HL-60 (cell line): ENCODE measurements at regions not wholly inside any gene's neighbourhood (a gene's known extent, or its start where the extent isn't known, plus 50 kb on each side); places are given as distances from the start of the nearest gene placed in this dataset.

Experiments used
- DNase-seq, 2 experiments: peaks; one replicate each; pipeline ENCODE4 v3.0.0-alpha.2; 2010 to 2020; ENCODE audit warnings: low read depth in 1 of 2, low spot score in 1 of 2
- H3K27ac ChIP-seq: fragments of 250-450 bp; sonication (Bioruptor Pico); replicated peaks from 2 replicates; pipeline ENCODE4 v1.5.1; 2020; ENCODE audit warnings: mild to moderate bottlenecking, moderate library complexity
- H3K27me3 ChIP-seq: fragments of 250-450 bp; sonication (Bioruptor Pico); 2 replicates; pipeline ENCODE4 v1.5.1; 2021; ENCODE audit warnings: mild to moderate bottlenecking, moderate library complexity; ENCODE audit not compliant: insufficient read depth, poor library complexity, severe bottlenecking
- H3K4me3 ChIP-seq: replicated peaks from 2 replicates; pipeline ENCODE4 v1.5.1; 2011; ENCODE audit warnings: mild to moderate bottlenecking, control low read depth, low read length; ENCODE audit not compliant: insufficient read depth
- GABPA ChIP-seq: IDR thresholded peaks from 2 replicates; pipeline ENCODE4 v1.6.1; 2012; ENCODE audit warnings: low read depth
- POLR2AphosphoS5 ChIP-seq: IDR thresholded peaks from 2 replicates; pipeline ENCODE4 v1.6.1; 2012; ENCODE audit warnings: low read depth
- SPI1 ChIP-seq: IDR thresholded peaks from 2 replicates; pipeline ENCODE4 v1.6.1; 2012; ENCODE audit warnings: low read depth, mild to moderate bottlenecking, borderline replicate concordance
- TF ChIP-seq, protein P1 (sequence below): IDR thresholded peaks from 2 replicates; pipeline ENCODE4 v1.6.1; 2012; ENCODE audit warnings: low read depth; ENCODE audit not compliant: insufficient replicate concordance
- TF ChIP-seq, protein P2 (sequence below): IDR thresholded peaks from one replicate; pipeline ENCODE4 v1.5.1; 2011; ENCODE audit warnings: low read length, control low read depth, inconsistent platforms; ENCODE audit not compliant: insufficient read depth

DNA sequence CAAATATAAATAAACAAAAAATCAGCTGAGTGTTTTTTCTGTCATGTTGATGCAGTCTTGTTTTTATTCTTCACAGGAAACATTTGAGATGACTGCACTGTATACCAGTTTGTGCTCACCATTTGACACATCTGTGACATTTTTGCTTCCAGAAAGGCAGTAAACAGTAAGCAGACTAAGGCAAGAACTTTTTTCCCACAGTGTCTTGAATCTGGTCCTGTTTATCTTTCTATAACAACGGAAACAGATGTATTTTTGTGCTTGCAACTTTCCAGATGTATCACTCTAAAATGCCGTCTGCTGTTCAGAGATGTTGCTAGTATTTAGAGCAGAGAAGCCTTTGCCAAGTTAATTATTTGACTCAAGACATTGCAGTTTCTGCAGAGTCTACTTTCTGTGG, 105.5 kb downstream of the ZC3H11B start:
- Histone ChIP-seq H3K27ac (no peak overlapping the region), H3K4me3 (no peak overlapping the region), H3K27me3 (no peaks in the 10 kb centered on the region)
- TF ChIP-seq, protein P1, sequence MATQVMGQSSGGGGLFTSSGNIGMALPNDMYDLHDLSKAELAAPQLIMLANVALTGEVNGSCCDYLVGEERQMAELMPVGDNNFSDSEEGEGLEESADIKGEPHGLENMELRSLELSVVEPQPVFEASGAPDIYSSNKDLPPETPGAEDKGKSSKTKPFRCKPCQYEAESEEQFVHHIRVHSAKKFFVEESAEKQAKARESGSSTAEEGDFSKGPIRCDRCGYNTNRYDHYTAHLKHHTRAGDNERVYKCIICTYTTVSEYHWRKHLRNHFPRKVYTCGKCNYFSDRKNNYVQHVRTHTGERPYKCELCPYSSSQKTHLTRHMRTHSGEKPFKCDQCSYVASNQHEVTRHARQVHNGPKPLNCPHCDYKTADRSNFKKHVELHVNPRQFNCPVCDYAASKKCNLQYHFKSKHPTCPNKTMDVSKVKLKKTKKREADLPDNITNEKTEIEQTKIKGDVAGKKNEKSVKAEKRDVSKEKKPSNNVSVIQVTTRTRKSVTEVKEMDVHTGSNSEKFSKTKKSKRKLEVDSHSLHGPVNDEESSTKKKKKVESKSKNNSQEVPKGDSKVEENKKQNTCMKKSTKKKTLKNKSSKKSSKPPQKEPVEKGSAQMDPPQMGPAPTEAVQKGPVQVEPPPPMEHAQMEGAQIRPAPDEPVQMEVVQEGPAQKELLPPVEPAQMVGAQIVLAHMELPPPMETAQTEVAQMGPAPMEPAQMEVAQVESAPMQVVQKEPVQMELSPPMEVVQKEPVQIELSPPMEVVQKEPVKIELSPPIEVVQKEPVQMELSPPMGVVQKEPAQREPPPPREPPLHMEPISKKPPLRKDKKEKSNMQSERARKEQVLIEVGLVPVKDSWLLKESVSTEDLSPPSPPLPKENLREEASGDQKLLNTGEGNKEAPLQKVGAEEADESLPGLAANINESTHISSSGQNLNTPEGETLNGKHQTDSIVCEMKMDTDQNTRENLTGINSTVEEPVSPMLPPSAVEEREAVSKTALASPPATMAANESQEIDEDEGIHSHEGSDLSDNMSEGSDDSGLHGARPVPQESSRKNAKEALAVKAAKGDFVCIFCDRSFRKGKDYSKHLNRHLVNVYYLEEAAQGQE: no peak
- no peak for TF ChIP-seq POLR2AphosphoS5
- TF ChIP-seq GABPA: no peak
- TF ChIP-seq, protein P2, sequence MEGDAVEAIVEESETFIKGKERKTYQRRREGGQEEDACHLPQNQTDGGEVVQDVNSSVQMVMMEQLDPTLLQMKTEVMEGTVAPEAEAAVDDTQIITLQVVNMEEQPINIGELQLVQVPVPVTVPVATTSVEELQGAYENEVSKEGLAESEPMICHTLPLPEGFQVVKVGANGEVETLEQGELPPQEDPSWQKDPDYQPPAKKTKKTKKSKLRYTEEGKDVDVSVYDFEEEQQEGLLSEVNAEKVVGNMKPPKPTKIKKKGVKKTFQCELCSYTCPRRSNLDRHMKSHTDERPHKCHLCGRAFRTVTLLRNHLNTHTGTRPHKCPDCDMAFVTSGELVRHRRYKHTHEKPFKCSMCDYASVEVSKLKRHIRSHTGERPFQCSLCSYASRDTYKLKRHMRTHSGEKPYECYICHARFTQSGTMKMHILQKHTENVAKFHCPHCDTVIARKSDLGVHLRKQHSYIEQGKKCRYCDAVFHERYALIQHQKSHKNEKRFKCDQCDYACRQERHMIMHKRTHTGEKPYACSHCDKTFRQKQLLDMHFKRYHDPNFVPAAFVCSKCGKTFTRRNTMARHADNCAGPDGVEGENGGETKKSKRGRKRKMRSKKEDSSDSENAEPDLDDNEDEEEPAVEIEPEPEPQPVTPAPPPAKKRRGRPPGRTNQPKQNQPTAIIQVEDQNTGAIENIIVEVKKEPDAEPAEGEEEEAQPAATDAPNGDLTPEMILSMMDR: no peak
- TF ChIP-seq SPI1: no peak
- DNase-seq: no peak

DNA sequence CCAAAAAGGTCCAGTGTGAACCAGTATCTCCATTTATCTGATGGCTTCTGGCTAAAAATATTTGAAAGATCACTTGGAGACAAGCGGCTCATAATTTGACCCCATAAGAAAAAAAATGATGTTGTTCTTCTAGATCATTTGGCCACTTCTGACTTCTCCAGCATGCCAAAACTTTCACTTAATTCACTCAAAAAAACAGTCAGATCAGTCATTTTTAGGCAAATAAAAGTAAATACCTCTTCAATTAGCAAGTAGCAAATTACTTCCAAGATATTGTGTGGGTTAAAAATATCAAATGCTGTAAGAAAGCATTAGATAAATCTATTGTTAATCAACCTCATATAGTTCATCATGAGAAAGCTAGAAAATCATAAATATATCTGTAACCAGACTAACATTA, 106.0 kb downstream of the ZC3H11B start:
- Histone ChIP-seq H3K27ac (no peak overlapping the region), H3K4me3 (no peak overlapping the region), H3K27me3 (no peaks in the 10 kb centered on the region)
- no peak for DNase-seq
- TF ChIP-seq SPI1 (no peak), GABPA (no peak)
- TF ChIP-seq, protein P2: no peak

DNA sequence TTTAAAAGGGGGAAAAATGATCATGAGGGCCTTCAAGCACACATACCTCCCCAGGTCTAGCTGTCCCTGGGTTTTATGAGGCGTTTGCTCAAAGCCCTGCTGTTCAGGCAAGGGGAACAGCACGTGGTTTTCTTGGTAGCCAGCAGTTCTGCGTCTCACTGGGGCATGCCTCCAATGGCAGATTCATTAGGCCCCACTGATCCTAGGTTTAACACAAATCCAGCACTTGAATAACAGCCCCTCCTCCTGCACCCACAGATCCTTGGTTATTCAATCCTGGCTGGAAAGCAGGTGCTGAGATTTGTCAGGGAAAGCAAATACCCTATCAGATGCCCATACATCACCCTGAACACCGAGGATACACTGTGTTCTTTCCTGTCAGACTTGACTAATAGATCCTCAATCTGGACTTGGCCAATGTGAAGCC, 106.4 kb downstream of the ZC3H11B start:
- Histone ChIP-seq H3K27me3 (no peaks in the 10 kb centered on the region), H3K27ac (no peak overlapping the region), H3K4me3 (no peak overlapping the region)
- no peak for DNase-seq
- TF ChIP-seq, protein P1: no peak
- TF ChIP-seq POLR2AphosphoS5 (no peak), SPI1 (no peak), GABPA (no peak)
- TF ChIP-seq, protein P2: no peak

DNA sequence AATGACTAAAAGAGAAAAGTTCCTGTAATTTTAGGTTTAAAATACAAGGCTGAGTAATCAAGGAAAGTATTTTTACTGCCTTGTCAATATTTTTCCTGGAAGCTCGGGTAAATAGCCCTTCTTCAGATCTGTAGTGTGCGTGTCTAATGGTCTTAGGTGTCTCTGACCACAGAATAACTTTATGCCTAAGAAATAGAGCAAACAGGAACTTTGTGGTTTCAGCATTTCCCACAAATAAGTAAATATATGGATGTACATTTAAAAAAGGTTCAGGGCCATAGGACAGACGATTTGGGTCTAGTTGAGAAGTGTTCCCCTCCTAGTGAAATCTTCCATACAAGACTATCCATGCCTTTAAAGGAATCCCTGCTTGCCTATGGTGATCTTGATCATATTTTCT, 107.0 kb downstream of the ZC3H11B start:
- H3K27me3 ChIP-seq: no peaks in the 10 kb centered on the region
- DNase-seq: no peak
- TF ChIP-seq, protein P2: no peak
- TF ChIP-seq POLR2AphosphoS5 (no peak), SPI1 (no peak), GABPA (no peak)
- TF ChIP-seq, protein P1: no peak
- no peak overlapping the region for H3K4me3 ChIP-seq
- no peak overlapping the region for H3K27ac ChIP-seq
